ENCODE measurements at regions not wholly inside any gene's neighbourhood (a gene's known extent, or its start where the extent isn't known, plus 50 kb on each side); places are given as distances from the start of the nearest gene placed in this dataset.
A peak's percentile ranks its signal among the peaks of the same experiment; 100 is the strongest.
"Not testable (repeated sequence)": the region's sequence is repeated elsewhere in the genome, so short reads cannot be mapped to it uniquely, and the experiment has no call there.

DNA sequence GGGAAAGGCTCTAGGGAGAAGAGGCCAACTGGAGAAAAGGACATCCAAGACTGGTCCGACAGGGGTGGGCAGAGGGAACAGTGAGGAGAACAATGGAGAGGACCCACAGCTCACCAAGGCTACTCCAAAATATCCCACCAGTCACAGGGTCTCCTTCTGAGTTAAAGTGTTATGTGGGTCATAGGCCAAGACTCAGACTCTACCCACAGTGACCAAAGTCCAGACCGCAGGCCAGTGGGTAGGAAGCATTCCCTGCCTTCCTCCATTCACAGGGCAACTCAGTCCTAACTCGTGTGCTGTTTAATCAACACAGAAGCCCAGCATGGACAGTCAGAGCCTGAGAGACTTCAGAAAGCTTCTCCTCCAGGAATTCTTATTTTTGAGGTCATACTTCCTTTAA is 260.6 kb downstream of the SMAD2 start:
- DNase-seq (ENCODE audit: low spot score), result no peak
- Histone ChIP-seq H3K79me2 (ENCODE audit: low read depth) (no peaks in the 10 kb centered on the region), H3F3A (ENCODE audit: low read depth) (no peaks in the 10 kb centered on the region), H3K9me3 (ENCODE audit: low read depth) (no peaks in the 10 kb centered on the region), H3K27me3 (no peaks in the 10 kb centered on the region), H4K20me1 (ENCODE audit: low read depth) (no peaks in the 10 kb centered on the region), H3K4me3 (no peak overlapping the region), H3K27ac (no peak overlapping the region), H3K4me1 (no peaks in the 10 kb centered on the region), H3K4me2 (no peak overlapping the region), H3K9ac (no peak overlapping the region), H3K36me3 (no peaks in the 10 kb centered on the region), H2AFZ (replicated peaks) (no peak overlapping the region)
- H3K4me3 Mint-ChIP-seq, result no peak overlapping the region
- no peaks in the 10 kb centered on the region for H3K9me3 Mint-ChIP-seq
- TF ChIP-seq EZH2phosphoT487 (IDR thresholded peaks at IDR 0.05), result no peak
- TF ChIP-seq CTCF (IDR thresholded peaks at IDR 0.05), result no peak
- no peak for TF ChIP-seq EZH2 (IDR thresholded peaks at IDR 0.05)
- no peak overlapping the region for H3K27ac Mint-ChIP-seq
- no peaks in the 10 kb centered on the region for H3K27me3 Mint-ChIP-seq (ENCODE audit: insufficient read depth, low read depth)
- H3K36me3 Mint-ChIP-seq, result no peaks in the 10 kb centered on the region
- no peaks in the 10 kb centered on the region for H3K4me1 Mint-ChIP-seq

GRCh38 chr18:47658498-47658897 is 272.0 kb downstream of the SMAD2 start:
- Histone ChIP-seq H2AFZ (replicated peaks) (no peak overlapping the region), H3K9ac (no peak overlapping the region), H3K27ac (no peak overlapping the region), H3K79me2 (ENCODE audit: low read depth) (no peaks in the 10 kb centered on the region), H4K20me1 (ENCODE audit: low read depth) (no peaks in the 10 kb centered on the region), H3K36me3 (no peaks in the 10 kb centered on the region), H3K4me1 (no peaks in the 10 kb centered on the region), H3F3A (ENCODE audit: low read depth) (no peaks in the 10 kb centered on the region), H3K4me2 (no peak overlapping the region), H3K27me3 (no peaks in the 10 kb centered on the region), H3K4me3 (no peak overlapping the region), H3K9me3 (ENCODE audit: low read depth) (no peaks in the 10 kb centered on the region)
- Mint-ChIP-seq H3K27me3 (ENCODE audit: insufficient read depth, low read depth) (peaks cover 3% of the 10 kb centered on the region), H3K27ac (no peak overlapping the region), H3K4me1 (no peaks in the 10 kb centered on the region), H3K9me3 (no peaks in the 10 kb centered on the region), H3K4me3 (no peak overlapping the region), H3K36me3 (no peaks in the 10 kb centered on the region)
- no peak for DNase-seq (ENCODE audit: low spot score)
- TF ChIP-seq CTCF (IDR thresholded peaks at IDR 0.05) (peak; percentile 14), EZH2phosphoT487 (IDR thresholded peaks at IDR 0.05) (no peak)

DNA sequence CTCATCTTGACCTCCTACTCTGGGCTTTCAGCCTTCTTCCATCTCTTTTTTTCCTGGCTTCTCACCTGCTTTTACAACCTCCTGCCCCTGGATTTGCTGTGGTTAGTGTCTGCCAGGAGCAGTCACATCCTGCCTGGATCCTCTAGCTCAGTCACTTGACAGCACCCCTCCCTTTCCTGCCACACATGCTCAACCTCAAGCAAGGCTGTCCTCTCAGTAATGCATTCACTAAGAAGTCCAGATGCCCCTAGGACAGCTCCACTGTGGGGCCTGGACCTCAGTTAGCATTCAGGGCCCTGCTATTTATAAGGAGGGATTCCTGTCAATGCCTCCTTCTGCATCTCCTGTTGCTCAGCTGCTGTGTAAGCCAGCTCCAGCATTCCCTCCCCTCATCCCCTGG is 275.5 kb downstream of the SMAD2 start:
- Histone ChIP-seq H3K4me1 (no peaks in the 10 kb centered on the region), H2AFZ (replicated peaks) (no peak overlapping the region), H3K79me2 (ENCODE audit: low read depth) (no peaks in the 10 kb centered on the region), H4K20me1 (ENCODE audit: low read depth) (no peaks in the 10 kb centered on the region), H3K36me3 (no peaks in the 10 kb centered on the region), H3K27me3 (no peaks in the 10 kb centered on the region), H3K9ac (no peak overlapping the region), H3K9me3 (ENCODE audit: low read depth) (no peaks in the 10 kb centered on the region), H3F3A (ENCODE audit: low read depth) (no peaks in the 10 kb centered on the region), H3K4me3 (no peak overlapping the region), H3K27ac (no peak overlapping the region), H3K4me2 (no peak overlapping the region)
- Mint-ChIP-seq H3K27me3 (ENCODE audit: insufficient read depth, low read depth) (peaks cover 3% of the 10 kb centered on the region), H3K4me1 (no peaks in the 10 kb centered on the region), H3K4me3 (no peak overlapping the region), H3K36me3 (no peaks in the 10 kb centered on the region), H3K9me3 (no peaks in the 10 kb centered on the region), H3K27ac (no peak overlapping the region)
- DNase-seq (ENCODE audit: low spot score), result no peak
- TF ChIP-seq EZH2 (IDR thresholded peaks at IDR 0.05), result no peak
- no peak for TF ChIP-seq CTCF (IDR thresholded peaks at IDR 0.05)
- no peak for TF ChIP-seq EZH2phosphoT487 (IDR thresholded peaks at IDR 0.05)

GRCh38 chr18:47644896-47645295 is 285.6 kb downstream of the SMAD2 start:
- H2AFZ ChIP-seq (replicated peaks), result no peak overlapping the region
- no peaks in the 10 kb centered on the region for H4K20me1 ChIP-seq (ENCODE audit: low read depth)
- Mint-ChIP-seq H3K27ac (no peak overlapping the region), H3K36me3 (no peaks in the 10 kb centered on the region), H3K4me1 (no peaks in the 10 kb centered on the region), H3K9me3 (no peaks in the 10 kb centered on the region), H3K4me3 (no peak overlapping the region), H3K27me3 (ENCODE audit: insufficient read depth, low read depth) (peaks cover 4% of the 10 kb centered on the region)
- H3K79me2 ChIP-seq (ENCODE audit: low read depth), result no peaks in the 10 kb centered on the region
- H3K9me3 ChIP-seq (ENCODE audit: low read depth), result no peaks in the 10 kb centered on the region
- no peak for TF ChIP-seq EZH2 (IDR thresholded peaks at IDR 0.05)
- TF ChIP-seq CTCF (IDR thresholded peaks at IDR 0.05), result no peak
- no peak for TF ChIP-seq EZH2phosphoT487 (IDR thresholded peaks at IDR 0.05)
- H3K4me2 ChIP-seq, result no peak overlapping the region
- H3K36me3 ChIP-seq, result no peaks in the 10 kb centered on the region
- no peak overlapping the region for H3K27ac ChIP-seq
- DNase-seq (ENCODE audit: low spot score), result no peak
- no peak overlapping the region for H3K9ac ChIP-seq
- H3K4me1 ChIP-seq, result no peaks in the 10 kb centered on the region
- no peaks in the 10 kb centered on the region for H3K27me3 ChIP-seq
- H3F3A ChIP-seq (ENCODE audit: low read depth), result no peaks in the 10 kb centered on the region
- H3K4me3 ChIP-seq, result no peak overlapping the region

DNA sequence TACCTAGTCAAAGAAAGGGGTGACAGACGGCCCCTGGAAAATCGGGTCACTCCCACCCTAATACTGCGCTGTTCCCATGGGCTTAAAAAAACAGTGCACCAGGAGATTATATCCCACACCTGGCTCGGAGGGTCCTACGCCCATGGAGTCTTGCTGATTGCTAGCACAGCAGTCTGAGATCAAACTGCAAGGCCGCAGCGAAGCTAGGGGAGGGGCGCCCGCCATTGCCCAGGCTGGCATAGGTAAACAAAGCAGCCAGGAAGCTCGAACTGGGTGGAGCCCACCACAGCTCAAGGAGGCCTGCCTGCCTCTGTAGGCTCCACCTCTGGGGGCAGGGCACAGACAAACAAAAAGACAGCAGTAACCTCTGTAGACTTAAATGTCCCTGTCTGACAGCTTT is 292.9 kb downstream of the SMAD2 start:
- not testable (repeated sequence) for H3K27me3 Mint-ChIP-seq (ENCODE audit: insufficient read depth, low read depth); DNase-seq (ENCODE audit: low spot score); H3K4me1 ChIP-seq; H3K27ac Mint-ChIP-seq; H3F3A ChIP-seq (ENCODE audit: low read depth); H3K36me3 Mint-ChIP-seq; H3K79me2 ChIP-seq (ENCODE audit: low read depth); H3K4me3 ChIP-seq; H3K4me2 ChIP-seq; H3K9me3 ChIP-seq (ENCODE audit: low read depth); H3K4me3 Mint-ChIP-seq; H4K20me1 ChIP-seq (ENCODE audit: low read depth); H3K4me1 Mint-ChIP-seq; H3K27me3 ChIP-seq; H2AFZ ChIP-seq (replicated peaks); H3K9me3 Mint-ChIP-seq; H3K36me3 ChIP-seq; H3K9ac ChIP-seq; H3K27ac ChIP-seq
